Transverse colon (tissue), 3 donors: ENCODE measurements at regions not wholly inside any gene's neighbourhood (a gene's known extent, or its start where the extent isn't known, plus 50 kb on each side); places are given as distances from the start of the nearest gene placed in this dataset.

Experiments used
- CTCF ChIP-seq, 5 experiments: fragments of 200-600 bp in 3 of 5; fragments of 450-650 bp in 2 of 5; sonication (generic) in 3 of 5; IDR thresholded peaks; 1 replicate in 2 of 5; 2 replicates in 3 of 5; pipeline ENCODE4 v1.5.1; 2016 to 2017; ENCODE audit warnings: antibody characterized with exemption in 5 of 5, inconsistent platforms in 3 of 5, mild to moderate bottlenecking in 2 of 5, moderate library complexity in 1 of 5
- POLR2A ChIP-seq: fragments of 450-650 bp; IDR thresholded peaks from one replicate; pipeline ENCODE4 v1.6.1; 2016; ENCODE audit warnings: antibody characterized with exemption, mild to moderate bottlenecking, moderate library complexity

- no peak for TF ChIP-seq CTCF (IDR thresholded peaks at IDR 0.05)
- TF ChIP-seq POLR2A, result no peak
Observed at GRCh38 chr12:62032870-62033269, 227.3 kb upstream of the USP15 start.
